Caco-2 (cell line): ENCODE measurements at regions not wholly inside any gene's neighbourhood (a gene's known extent, or its start where the extent isn't known, plus 50 kb on each side); places are given as distances from the start of the nearest gene placed in this dataset.

Experiments used
- BruUV-seq: library from RNA; stranded (reverse); fragments of 400-500 nt; replicated peaks from 2 replicates; lab custom pipeline; 2021; lab: Mats Ljungman, UMichigan
- CTCF ChIA-PET: fragments of 300-600 bp; sonication (Branson Sonifier 250); formaldehyde crosslinking; loops from one replicate; lab custom pipeline; 2022; ENCODE audit warnings: antibody characterized with exemption; lab: Charles Lee
- POLR2A ChIA-PET: fragments of 300-600 bp; sonication (Branson Sonifier 250); formaldehyde crosslinking; loops from one replicate; lab custom pipeline; 2022; ENCODE audit warnings: antibody characterized with exemption; lab: Charles Lee
- DNase-seq, 2 experiments: peaks; one replicate each; pipeline versions ENCODE4 v3.0.0 to v3.0.0-alpha.2; 2020 to 2022
- H3K27me3 ChIP-seq: replicated peaks from 2 replicates; pipeline ENCODE4 v1.6.0; 2011; ENCODE audit warnings: low read length; ENCODE audit not compliant: control insufficient read depth, insufficient read depth
- H3K36me3 ChIP-seq: 2 replicates; pipeline ENCODE4 v1.5.1; 2011; ENCODE audit warnings: low read length; ENCODE audit not compliant: control insufficient read depth, insufficient read depth
- H3K4me1 ChIP-seq: fragments of 250-450 bp; sonication (Bioruptor Pico); 2 replicates; pipeline ENCODE4 v1.5.1; 2020; ENCODE audit warnings: mild to moderate bottlenecking
- H3K4me3 ChIP-seq: 2 replicates; pipeline ENCODE4 v1.5.1; 2011; ENCODE audit warnings: low read depth, mild to moderate bottlenecking, control low read depth, low read length
- H3K9me3 ChIP-seq: fragments of 250-450 bp; sonication (Bioruptor Pico); 2 replicates; pipeline ENCODE4 v1.5.1; 2020; ENCODE audit warnings: mild to moderate bottlenecking, moderate library complexity
- H3K27ac Mint-ChIP-seq: one replicate; pipeline ENCODE4 v1.8.0; 2022; ENCODE audit warnings: mixed read lengths; ENCODE audit not compliant: unreplicated experiment
- H3K27me3 Mint-ChIP-seq: one replicate; pipeline ENCODE4 v1.8.0; 2022; ENCODE audit warnings: mixed read lengths; ENCODE audit not compliant: insufficient read depth, unreplicated experiment
- H3K36me3 Mint-ChIP-seq: one replicate; pipeline ENCODE4 v1.8.0; 2022; ENCODE audit warnings: mild to moderate bottlenecking, mixed read lengths; ENCODE audit not compliant: insufficient read depth, unreplicated experiment
- H3K4me1 Mint-ChIP-seq: one replicate; pipeline ENCODE4 v1.8.0; 2022; ENCODE audit warnings: low read depth, mixed read lengths; ENCODE audit not compliant: unreplicated experiment
- H3K4me3 Mint-ChIP-seq: one replicate; pipeline ENCODE4 v1.8.0; 2022; ENCODE audit warnings: mild to moderate bottlenecking, moderate library complexity, mixed read lengths; ENCODE audit not compliant: unreplicated experiment
- H3K9me3 Mint-ChIP-seq: one replicate; pipeline ENCODE4 v1.8.0; 2022; ENCODE audit warnings: mixed read lengths; ENCODE audit not compliant: unreplicated experiment
- CTCF ChIP-seq, 2 experiments: fragments of 200-600 bp in 1 of 2; IDR thresholded peaks; 1 replicate in 1 of 2; 2 replicates in 1 of 2; pipeline versions ENCODE4 v1.5.1 to v1.8.0; 2011 to 2022; ENCODE audit warnings: antibody characterized with exemption in 1 of 2, control low read depth in 1 of 2, inconsistent platforms in 1 of 2, low read depth in 1 of 2, low read length in 1 of 2, mild to moderate bottlenecking in 1 of 2, moderate library complexity in 1 of 2; ENCODE audit not compliant: insufficient read depth in 1 of 2, severe bottlenecking in 1 of 2, unreplicated experiment in 1 of 2
- intact Hi-C: fragments of 100-400 bp; cut with micrococcal nuclease; formaldehyde crosslinking; loops from one replicate; pipeline ENCODE4 v1.10.0; 2022; ENCODE audit not compliant: unreplicated experiment

GRCh38 chr6:156559162-156559690, 218.0 kb upstream of the ARID1B start:
- Mint-ChIP-seq H3K27me3 (peaks cover 6% of the 10 kb centered on the region), H3K36me3 (peaks cover 5% of the 10 kb centered on the region), H3K27ac (no peak overlapping the region), H3K4me1 (no peaks in the 10 kb centered on the region), H3K9me3 (peaks cover 30% of the 10 kb centered on the region), H3K4me3 (no peak overlapping the region)
- DNase-seq: no peak
- ChIA-PET POLR2A (no interaction called here), CTCF (no interaction called here)
- H3K9me3 ChIP-seq: no peaks in the 10 kb centered on the region
- intact Hi-C loops: no loop called here
- H3K27me3 ChIP-seq: no peaks in the 10 kb centered on the region
- no peaks in the 10 kb centered on the region for H3K36me3 ChIP-seq
- H3K4me1 ChIP-seq: 0 out of 2 replicates have a peak, but pooled peaks cover 1% of the 10 kb centered on the region
- no peak overlapping the region for H3K4me3 ChIP-seq
- no TSS peak for BruUV-seq
- no peak for TF ChIP-seq CTCF (IDR thresholded peaks at IDR 0.05; ENCODE audit: insufficient read depth in 1 of 2, low read depth in 1 of 2, low read length in 1 of 2, severe bottlenecking in 1 of 2, unreplicated experiment in 1 of 2)

- Histone ChIP-seq H3K36me3 (no peaks in the 10 kb centered on the region), H3K9me3 (no peaks in the 10 kb centered on the region), H3K4me3 (no peak overlapping the region), H3K4me1 (no peaks in the 10 kb centered on the region), H3K27me3 (no peaks in the 10 kb centered on the region)
- intact Hi-C loops: no loop called here
- peaks cover 30% of the 10 kb centered on the region for H3K9me3 Mint-ChIP-seq
- no TSS peak for BruUV-seq
- ChIA-PET POLR2A (no interaction called here), CTCF (no interaction called here)
- no peak for DNase-seq
- H3K27ac Mint-ChIP-seq: no peak overlapping the region
- H3K4me1 Mint-ChIP-seq: no peaks in the 10 kb centered on the region
- no peak for TF ChIP-seq CTCF (IDR thresholded peaks at IDR 0.05; ENCODE audit: insufficient read depth in 1 of 2, low read depth in 1 of 2, low read length in 1 of 2, severe bottlenecking in 1 of 2, unreplicated experiment in 1 of 2)
- H3K27me3 Mint-ChIP-seq: peaks cover 3% of the 10 kb centered on the region
- no peaks in the 10 kb centered on the region for H3K36me3 Mint-ChIP-seq
- no peak overlapping the region for H3K4me3 Mint-ChIP-seq
These were observed 219.3 kb upstream of the ARID1B start for GRCh38 chr6:156557911-156558259.

- intact Hi-C loops: no loop called here
- Mint-ChIP-seq H3K9me3 (peaks cover 30% of the 10 kb centered on the region), H3K4me1 (no peaks in the 10 kb centered on the region), H3K27ac (no peak overlapping the region), H3K4me3 (no peak overlapping the region), H3K36me3 (no peaks in the 10 kb centered on the region), H3K27me3 (peaks cover 5% of the 10 kb centered on the region)
- no peak for TF ChIP-seq CTCF (IDR thresholded peaks at IDR 0.05; ENCODE audit: insufficient read depth in 1 of 2, low read depth in 1 of 2, low read length in 1 of 2, severe bottlenecking in 1 of 2, unreplicated experiment in 1 of 2)
- no peak for DNase-seq
- BruUV-seq: no TSS peak
- POLR2A ChIA-PET: interaction anchor here (0.5 kb wide), 1 partner anchor 1227 kb away, joined by 4 read pairs; no protein-coding TSS in a partner anchor
- no peaks in the 10 kb centered on the region for H3K4me1 ChIP-seq
- no peak overlapping the region for H3K4me3 ChIP-seq
- CTCF ChIA-PET: no interaction called here
- no peaks in the 10 kb centered on the region for H3K27me3 ChIP-seq
- no peaks in the 10 kb centered on the region for H3K36me3 ChIP-seq
- H3K9me3 ChIP-seq: no peaks in the 10 kb centered on the region
These were observed 219.8 kb upstream of the ARID1B start for GRCh38 chr6:156557251-156557910.
